DND-41 (cell line): ENCODE measurements at regions not wholly inside any gene's neighbourhood (a gene's known extent, or its start where the extent isn't known, plus 50 kb on each side); places are given as distances from the start of the nearest gene placed in this dataset.

ENCODE experiments used
- ATAC-seq: fragments of 200-7000 bp; cut with Tn5 transposase; 3 replicates; pipeline ENCODE4 v1.9.1; 2021; ENCODE audit warnings: low read depth; ENCODE audit not compliant: insufficient read depth
- DNase-seq: peaks from one replicate; pipeline ENCODE4 v3.0.0-alpha.2; 2020
- H2AFZ ChIP-seq: 2 replicates; pipeline ENCODE4 v1.6.0; 2012; ENCODE audit warnings: low read depth, low read length
- H3K27ac ChIP-seq: 2 replicates; pipeline ENCODE4 v1.5.1; 2012; ENCODE audit warnings: low read length, inconsistent platforms
- H3K27me3 ChIP-seq: fragments of 200-600 bp; sonication (generic); 2 replicates; pipeline ENCODE4 v1.6.0; 2012; ENCODE audit warnings: low read length, mild to moderate bottlenecking, inconsistent platforms; ENCODE audit not compliant: insufficient read depth, poor library complexity
- H3K36me3 ChIP-seq: 2 replicates; pipeline ENCODE4 v1.5.1; 2012; ENCODE audit warnings: low read length, inconsistent platforms; ENCODE audit not compliant: insufficient read depth
- H3K4me1 ChIP-seq: 2 replicates; pipeline ENCODE4 v1.5.1; 2012; ENCODE audit warnings: mild to moderate bottlenecking, low read length; ENCODE audit not compliant: insufficient read depth
- H3K4me2 ChIP-seq: 2 replicates; pipeline ENCODE4 v1.6.0; 2012; ENCODE audit warnings: mild to moderate bottlenecking, moderate library complexity, low read length, inconsistent platforms; ENCODE audit not compliant: insufficient read depth
- H3K4me3 ChIP-seq, 2 experiments: fragments of 200-600 bp in 1 of 2; shearing (Covaris generic) in 1 of 2; 2 replicates each; pipeline ENCODE4 v1.5.1; 2012 to 2016; ENCODE audit warnings: inconsistent platforms in 2 of 2, low read length in 2 of 2, mild to moderate bottlenecking in 2 of 2, low read depth in 1 of 2, moderate library complexity in 1 of 2
- H3K79me2 ChIP-seq: 2 replicates; pipeline ENCODE4 v1.6.0; 2012; ENCODE audit warnings: low read length, inconsistent platforms; ENCODE audit not compliant: insufficient read depth
- H3K9ac ChIP-seq: 2 replicates; pipeline ENCODE4 v1.6.0; 2012; ENCODE audit warnings: low read depth, mild to moderate bottlenecking, inconsistent platforms, low read length, moderate library complexity
- H3K9me3 ChIP-seq: 2 replicates; pipeline ENCODE4 v1.5.1; 2012; ENCODE audit warnings: low read length, moderate library complexity, mild to moderate bottlenecking, inconsistent platforms; ENCODE audit not compliant: insufficient read depth, severe bottlenecking
- H4K20me1 ChIP-seq: 2 replicates; pipeline ENCODE4 v1.6.0; 2012; ENCODE audit warnings: low read length; ENCODE audit not compliant: insufficient read depth
- EZH2 ChIP-seq: IDR thresholded peaks from 3 replicates; pipeline ENCODE4 v1.6.1; 2012; ENCODE audit warnings: borderline replicate concordance, low read depth, mild to moderate bottlenecking, moderate library complexity, low read length, inconsistent platforms; ENCODE audit not compliant: severe bottlenecking
- TF ChIP-seq, protein P1 (sequence below): IDR thresholded peaks from 2 replicates; pipeline ENCODE4 v1.5.1; 2012; ENCODE audit warnings: borderline replicate concordance, low read length, moderate library complexity, mild to moderate bottlenecking; ENCODE audit not compliant: poor library complexity, severe bottlenecking; ENCODE audit errors: extremely low read depth

DNA sequence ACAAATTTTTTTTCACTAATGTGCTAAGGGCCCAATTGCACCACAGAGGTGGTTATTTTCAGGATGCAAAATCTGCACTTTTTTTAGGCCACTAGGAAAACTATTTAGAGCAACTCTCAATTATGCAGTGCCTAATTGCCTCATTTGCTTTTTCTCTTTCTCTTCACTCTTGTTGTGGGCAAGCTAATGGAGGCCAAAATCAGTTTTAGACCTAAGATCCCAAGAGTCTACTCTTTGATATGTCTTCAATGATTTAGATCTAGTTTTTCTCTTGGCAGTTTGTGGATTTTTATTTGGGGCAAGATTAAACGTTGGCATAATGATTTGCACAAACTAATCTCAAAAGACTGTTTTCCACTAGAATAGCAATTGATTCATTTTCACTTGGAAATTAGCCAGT is 1996.9 kb downstream of the LRRC4C start:
- Histone ChIP-seq H4K20me1 (no peaks in the 10 kb centered on the region), H3K4me1 (no peaks in the 10 kb centered on the region), H3K27ac (no peak overlapping the region), H3K9me3 (no peaks in the 10 kb centered on the region), H3K36me3 (no peaks in the 10 kb centered on the region), H3K27me3 (no peaks in the 10 kb centered on the region), H3K9ac (no peak overlapping the region), H2AFZ (no peak overlapping the region), H3K4me3 (no peak overlapping the region), H3K4me2 (no peak overlapping the region), H3K79me2 (no peaks in the 10 kb centered on the region)
- DNase-seq: no peak
- no peak for ATAC-seq
- TF ChIP-seq, protein P1, sequence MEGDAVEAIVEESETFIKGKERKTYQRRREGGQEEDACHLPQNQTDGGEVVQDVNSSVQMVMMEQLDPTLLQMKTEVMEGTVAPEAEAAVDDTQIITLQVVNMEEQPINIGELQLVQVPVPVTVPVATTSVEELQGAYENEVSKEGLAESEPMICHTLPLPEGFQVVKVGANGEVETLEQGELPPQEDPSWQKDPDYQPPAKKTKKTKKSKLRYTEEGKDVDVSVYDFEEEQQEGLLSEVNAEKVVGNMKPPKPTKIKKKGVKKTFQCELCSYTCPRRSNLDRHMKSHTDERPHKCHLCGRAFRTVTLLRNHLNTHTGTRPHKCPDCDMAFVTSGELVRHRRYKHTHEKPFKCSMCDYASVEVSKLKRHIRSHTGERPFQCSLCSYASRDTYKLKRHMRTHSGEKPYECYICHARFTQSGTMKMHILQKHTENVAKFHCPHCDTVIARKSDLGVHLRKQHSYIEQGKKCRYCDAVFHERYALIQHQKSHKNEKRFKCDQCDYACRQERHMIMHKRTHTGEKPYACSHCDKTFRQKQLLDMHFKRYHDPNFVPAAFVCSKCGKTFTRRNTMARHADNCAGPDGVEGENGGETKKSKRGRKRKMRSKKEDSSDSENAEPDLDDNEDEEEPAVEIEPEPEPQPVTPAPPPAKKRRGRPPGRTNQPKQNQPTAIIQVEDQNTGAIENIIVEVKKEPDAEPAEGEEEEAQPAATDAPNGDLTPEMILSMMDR: no peak
- no peak for TF ChIP-seq EZH2

DNA sequence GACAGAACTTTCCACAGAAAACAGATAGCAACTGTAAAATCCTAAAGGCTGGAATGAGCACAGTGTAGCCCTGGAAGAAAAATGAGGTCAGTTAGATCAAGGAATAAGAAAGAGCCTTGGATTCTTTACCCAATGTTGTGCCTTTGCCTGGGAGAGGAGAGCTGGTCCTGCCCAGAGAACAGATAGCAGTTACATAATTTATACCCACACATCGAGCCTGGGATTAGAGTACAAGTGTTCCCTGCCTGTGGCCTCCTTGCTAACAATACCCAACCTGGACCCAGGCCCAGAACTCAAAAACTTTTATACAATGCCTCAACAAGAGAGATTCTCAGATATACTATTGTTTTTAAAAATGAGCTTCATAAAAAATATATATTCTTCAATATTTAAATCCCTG is 1998.4 kb downstream of the LRRC4C start:
- H3K4me1 ChIP-seq: no peaks in the 10 kb centered on the region

DNA sequence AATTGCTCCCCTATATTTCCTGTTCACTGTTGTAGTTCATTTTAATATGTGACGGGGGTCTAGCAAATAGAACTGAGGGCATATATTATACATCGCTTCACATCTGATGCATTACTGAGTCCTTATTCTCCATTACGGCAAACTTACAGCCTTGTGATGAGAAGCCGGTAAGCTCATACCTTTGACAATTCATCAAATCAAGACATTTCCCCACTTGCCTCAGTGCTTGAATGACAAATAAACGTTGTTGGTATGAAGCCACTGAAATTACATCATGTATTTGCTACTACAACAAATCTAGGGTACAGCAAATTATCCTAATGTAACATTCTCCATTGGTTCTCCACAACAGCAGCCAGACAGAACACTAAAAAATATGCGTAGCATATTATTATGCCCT is 1999.8 kb downstream of the LRRC4C start:
- no peak overlapping the region for H3K4me3 ChIP-seq
- no peak overlapping the region for H3K4me2 ChIP-seq
- H4K20me1 ChIP-seq: no peaks in the 10 kb centered on the region
- H3K9me3 ChIP-seq: no peaks in the 10 kb centered on the region
- no peak overlapping the region for H3K27ac ChIP-seq
- DNase-seq (no peak), ATAC-seq (no peak)
- no peaks in the 10 kb centered on the region for H3K36me3 ChIP-seq
- H2AFZ ChIP-seq: no peak overlapping the region
- no peaks in the 10 kb centered on the region for H3K79me2 ChIP-seq
- H3K9ac ChIP-seq: no peak overlapping the region
- no peak for TF ChIP-seq EZH2
- TF ChIP-seq, protein P1: no peak
- no peaks in the 10 kb centered on the region for H3K4me1 ChIP-seq
- no peaks in the 10 kb centered on the region for H3K27me3 ChIP-seq

More for the DNA sequence above, 1998.4 kb downstream of the LRRC4C start:
- no peaks in the 10 kb centered on the region for H3K79me2 ChIP-seq
- H3K36me3 ChIP-seq: no peaks in the 10 kb centered on the region
- H3K4me2 ChIP-seq: no peak overlapping the region
- H2AFZ ChIP-seq: no peak overlapping the region
- no peaks in the 10 kb centered on the region for H3K27me3 ChIP-seq
- no peak for DNase-seq
- ATAC-seq: no peak
- H4K20me1 ChIP-seq: no peaks in the 10 kb centered on the region
- no peak overlapping the region for H3K4me3 ChIP-seq
- H3K9ac ChIP-seq: no peak overlapping the region
- TF ChIP-seq, protein P1: no peak
- no peak for TF ChIP-seq EZH2
- no peaks in the 10 kb centered on the region for H3K9me3 ChIP-seq
- H3K27ac ChIP-seq: no peak overlapping the region

DNA sequence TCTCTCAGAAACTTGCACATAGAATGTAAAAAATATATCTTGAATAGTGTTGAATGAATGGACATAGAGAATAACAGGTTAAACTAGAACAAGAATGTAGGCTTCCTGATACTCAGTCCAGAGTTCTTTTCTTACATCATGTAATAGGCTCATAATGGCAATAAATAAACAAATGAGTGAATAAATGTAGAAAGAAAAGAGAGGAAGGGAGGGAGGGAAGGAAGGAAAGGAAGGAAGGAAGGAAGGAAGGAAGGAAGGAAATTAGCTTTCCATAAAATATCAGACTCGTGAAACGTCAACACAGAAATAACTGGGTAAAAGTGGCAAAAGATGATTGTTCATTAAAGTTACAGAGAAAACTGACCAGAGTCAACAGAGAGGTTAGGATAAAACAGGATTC is 2001.0 kb downstream of the LRRC4C start:
- Histone ChIP-seq H3K36me3 (no peaks in the 10 kb centered on the region), H3K79me2 (no peaks in the 10 kb centered on the region), H3K4me2 (no peak overlapping the region), H3K4me1 (no peaks in the 10 kb centered on the region), H2AFZ (no peak overlapping the region), H3K9me3 (no peaks in the 10 kb centered on the region), H3K27me3 (no peaks in the 10 kb centered on the region), H3K27ac (no peak overlapping the region), H4K20me1 (no peaks in the 10 kb centered on the region), H3K9ac (no peak overlapping the region), H3K4me3 (no peak overlapping the region)
- ATAC-seq (no peak), DNase-seq (no peak)
- no peak for TF ChIP-seq EZH2
- TF ChIP-seq, protein P1: no peak
